ENCODE measurements at regions not wholly inside any gene's neighbourhood (a gene's known extent, or its start where the extent isn't known, plus 50 kb on each side); places are given as distances from the start of the nearest gene placed in this dataset.
A peak's percentile ranks its signal among the peaks of the same experiment; 100 is the strongest.

GRCh38 chr5:148921350-148921749, 94.9 kb downstream of the ADRB2 start:
- 57% methylated on average over 1 of the region's 1 CpG for WGBS (ENCODE audit: insufficient coverage, low coverage, low lambda C conversion rate, missing lambda C conversion rate)
- H3K4me1 ChIP-seq, result peaks cover 0 to 1% (median 0%) of the 10 kb centered on the region in 4 donors
- H3K36me3 ChIP-seq, result no peaks in the 10 kb centered on the region
- H3K9me3 ChIP-seq, result no peaks in the 10 kb centered on the region
- no peak overlapping the region for H3K27ac ChIP-seq
- H3K27me3 ChIP-seq, result no peaks in the 10 kb centered on the region
- DNase-seq (no peak), ATAC-seq (no peak)
- TF ChIP-seq POLR2A (IDR thresholded peaks at IDR 0.05) (no peak), CTCF (IDR thresholded peaks at IDR 0.05) (no peak)
- intact Hi-C loops (cut with DNase I), result no loop called here
- H3K4me3 ChIP-seq, result no peak overlapping the region

- TF ChIP-seq POLR2A (IDR thresholded peaks at IDR 0.05) (no peak), CTCF (IDR thresholded peaks at IDR 0.05) (no peak)
- ATAC-seq (no peak), DNase-seq (no peak)
- H3K9me3 ChIP-seq, result no peaks in the 10 kb centered on the region
- H3K27me3 ChIP-seq, result no peaks in the 10 kb centered on the region
- 29% methylated on average over 1 of the region's 1 CpG for WGBS (ENCODE audit: insufficient coverage, low coverage, low lambda C conversion rate, missing lambda C conversion rate)
- H3K4me1 ChIP-seq, result no peaks in the 10 kb centered on the region
- no peaks in the 10 kb centered on the region for H3K36me3 ChIP-seq
- intact Hi-C loops (cut with DNase I), result no loop called here
- no peak overlapping the region for H3K27ac ChIP-seq
- no peak overlapping the region for H3K4me3 ChIP-seq
Measured at GRCh38 chr5:148922606-148923005, 96.2 kb downstream of the ADRB2 start.

GRCh38 chr5:148923023-148923422, 96.6 kb downstream of the ADRB2 start:
- no peak for TF ChIP-seq POLR2A (IDR thresholded peaks at IDR 0.05)
- Histone ChIP-seq H3K4me3 (no peak overlapping the region), H3K27ac (no peak overlapping the region), H3K4me1 (no peaks in the 10 kb centered on the region), H3K9me3 (no peaks in the 10 kb centered on the region), H3K36me3 (no peaks in the 10 kb centered on the region), H3K27me3 (no peaks in the 10 kb centered on the region)
- 83% methylated on average over 1 of the region's 1 CpG for WGBS (ENCODE audit: insufficient coverage, low coverage, low lambda C conversion rate, missing lambda C conversion rate)
- peak in 1 of 4 donors; percentile 29 for ATAC-seq
- intact Hi-C loops (cut with DNase I), result no loop called here
- DNase-seq, result no peak

- TF ChIP-seq POLR2A (IDR thresholded peaks at IDR 0.05) (no peak), CTCF (IDR thresholded peaks at IDR 0.05) (no peak)
- no peaks in the 10 kb centered on the region for H3K4me1 ChIP-seq
- ATAC-seq (no peak), DNase-seq (no peak)
- no peak overlapping the region for H3K27ac ChIP-seq
- intact Hi-C loops (cut with DNase I), result no loop called here
- no peaks in the 10 kb centered on the region for H3K36me3 ChIP-seq
- H3K9me3 ChIP-seq, result no peaks in the 10 kb centered on the region
- no peak overlapping the region for H3K4me3 ChIP-seq
- H3K27me3 ChIP-seq, result no peaks in the 10 kb centered on the region
- whole genome bisulfite sequencing (ENCODE audit: insufficient coverage, low coverage, low lambda C conversion rate, missing lambda C conversion rate), result 63% methylated on average over 3 of the region's 5 CpGs
Measured at GRCh38 chr5:148924817-148925216, 98.4 kb downstream of the ADRB2 start.

GRCh38 chr5:148926207-148926606, 99.8 kb downstream of the ADRB2 start:
- no peaks in the 10 kb centered on the region for H3K4me1 ChIP-seq
- no peak for DNase-seq
- no peaks in the 10 kb centered on the region for H3K36me3 ChIP-seq
- 79% methylated on average over 4 of the region's 5 CpGs for WGBS (ENCODE audit: insufficient coverage, low coverage, low lambda C conversion rate, missing lambda C conversion rate)
- no peaks in the 10 kb centered on the region for H3K9me3 ChIP-seq
- ATAC-seq, result peak in 1 of 4 donors; percentile 47
- TF ChIP-seq POLR2A (IDR thresholded peaks at IDR 0.05), result no peak
- TF ChIP-seq CTCF (IDR thresholded peaks at IDR 0.05), result no peak
- H3K4me3 ChIP-seq, result no peak overlapping the region
- intact Hi-C loops (cut with DNase I), result no loop called here
- H3K27me3 ChIP-seq, result no peaks in the 10 kb centered on the region
- no peak overlapping the region for H3K27ac ChIP-seq

All from right lobe of liver (tissue), 6 donors.